Neural progenitor cell (in vitro differentiated cells): ENCODE measurements at regions not wholly inside any gene's neighbourhood (a gene's known extent, or its start where the extent isn't known, plus 50 kb on each side); places are given as distances from the start of the nearest gene placed in this dataset.

Experiments used
- DNase-seq: peaks from one replicate; pipeline ENCODE4 v3.0.0-alpha.2; 2016; ENCODE audit warnings: low spot score
- H2AFZ ChIP-seq: fragments of 200-600 bp; sonication (generic); replicated peaks from 2 replicates; pipeline ENCODE4 v1.6.1; 2016; ENCODE audit warnings: antibody characterized with exemption
- H3F3A ChIP-seq: fragments of 200-600 bp; sonication (generic); 2 replicates; pipeline ENCODE4 v1.6.1; 2016; ENCODE audit warnings: antibody characterized with exemption, low read depth
- H3K27ac ChIP-seq: fragments of 200-600 bp; sonication (generic); 2 replicates; pipeline ENCODE4 v1.5.1; 2016; ENCODE audit warnings: mild to moderate bottlenecking
- H3K27me3 ChIP-seq: fragments of 200-600 bp; sonication (generic); 2 replicates; pipeline ENCODE4 v1.6.1; 2016; ENCODE audit warnings: mild to moderate bottlenecking, moderate library complexity
- H3K36me3 ChIP-seq: fragments of 200-600 bp; sonication (generic); 2 replicates; pipeline ENCODE4 v1.5.1; 2016
- H3K4me1 ChIP-seq: fragments of 200-600 bp; sonication (generic); 2 replicates; pipeline ENCODE4 v1.6.1; 2016; ENCODE audit warnings: mixed run types
- H3K4me2 ChIP-seq: fragments of 200-600 bp; sonication (generic); 2 replicates; pipeline ENCODE4 v1.6.1; 2016
- H3K4me3 ChIP-seq: fragments of 200-600 bp; sonication (generic); 2 replicates; pipeline ENCODE4 v1.5.1; 2016
- H3K79me2 ChIP-seq: fragments of 200-600 bp; sonication (generic); 2 replicates; pipeline ENCODE4 v1.6.1; 2016; ENCODE audit warnings: low read depth
- H3K9ac ChIP-seq: fragments of 200-600 bp; sonication (generic); 2 replicates; pipeline ENCODE4 v1.6.1; 2016
- H3K9me3 ChIP-seq: fragments of 200-600 bp; sonication (generic); 2 replicates; pipeline ENCODE4 v1.5.1; 2016; ENCODE audit warnings: low read depth
- H4K20me1 ChIP-seq: fragments of 200-600 bp; sonication (generic); 2 replicates; pipeline ENCODE4 v1.6.1; 2016; ENCODE audit warnings: low read depth
- H3K27ac Mint-ChIP-seq: 3 replicates; pipeline ENCODE4 v1.8.0; 2021; ENCODE audit warnings: mixed read lengths
- H3K27me3 Mint-ChIP-seq: 2 replicates; pipeline ENCODE4 v1.8.0; 2022; ENCODE audit warnings: low read depth, mild to moderate bottlenecking, inconsistent platforms, moderate library complexity, mixed read lengths; ENCODE audit not compliant: insufficient read depth
- H3K36me3 Mint-ChIP-seq: 3 replicates; pipeline ENCODE4 v1.8.0; 2021; ENCODE audit warnings: mixed read lengths
- H3K4me1 Mint-ChIP-seq: 3 replicates; pipeline ENCODE4 v1.8.0; 2021; ENCODE audit warnings: mixed read lengths
- H3K4me3 Mint-ChIP-seq: 3 replicates; pipeline ENCODE4 v1.8.0; 2021; ENCODE audit warnings: mild to moderate bottlenecking, moderate library complexity, mixed read lengths
- H3K9me3 Mint-ChIP-seq: 3 replicates; pipeline ENCODE4 v1.8.0; 2020; ENCODE audit warnings: mixed read lengths
- EZH2 ChIP-seq: fragments of 200-600 bp; sonication (generic); IDR thresholded peaks from 2 replicates; pipeline ENCODE4 v1.6.1; 2017; ENCODE audit warnings: antibody characterized with exemption, mild to moderate bottlenecking, moderate library complexity
- EZH2phosphoT487 ChIP-seq: fragments of 200-600 bp; sonication (generic); IDR thresholded peaks from 2 replicates; pipeline ENCODE4 v1.6.1; 2017; ENCODE audit warnings: antibody characterized with exemption
- TF ChIP-seq, protein P1 (sequence below): fragments of 200-600 bp; sonication (generic); IDR thresholded peaks from 2 replicates; pipeline ENCODE4 v1.5.1; 2017; ENCODE audit warnings: antibody characterized with exemption, mild to moderate bottlenecking

DNA sequence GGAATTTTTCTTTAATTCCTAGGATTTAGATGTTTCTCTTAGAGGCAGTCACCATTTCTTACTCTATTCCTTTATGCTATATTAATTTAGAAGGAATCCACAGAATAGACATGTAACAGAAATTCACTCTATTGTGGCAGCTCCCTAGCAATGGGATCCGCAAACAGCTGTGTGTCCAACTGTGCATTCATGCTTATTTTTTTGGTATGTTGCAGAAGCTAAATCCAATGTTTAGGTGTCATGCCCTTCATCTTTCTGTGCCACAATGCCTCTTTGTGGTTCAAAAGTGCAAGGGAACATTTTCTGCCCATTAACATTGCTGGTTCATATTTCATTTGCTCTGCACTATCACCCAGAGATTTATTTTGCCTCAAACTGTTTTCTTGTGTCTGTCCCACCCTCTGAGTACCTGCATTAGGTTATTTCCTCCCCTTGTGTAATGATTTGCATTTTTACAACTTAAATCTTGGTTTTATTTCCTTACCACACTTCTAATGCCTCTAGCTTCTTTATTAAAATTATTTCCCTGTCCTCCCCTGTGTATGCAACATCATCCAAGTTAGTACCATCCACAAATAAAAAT, 816.5 kb downstream of the EFNA5 start:
- Mint-ChIP-seq H3K4me1 (peaks cover 9% of the 10 kb centered on the region), H3K4me3 (no peak overlapping the region), H3K27ac (no peak overlapping the region), H3K36me3 (no peaks in the 10 kb centered on the region), H3K9me3 (no peaks in the 10 kb centered on the region), H3K27me3 (no peaks in the 10 kb centered on the region)
- peaks cover 24% of the 10 kb centered on the region for H3K4me1 ChIP-seq
- H3K79me2 ChIP-seq, result no peaks in the 10 kb centered on the region
- peaks cover 11% of the 10 kb centered on the region for H3F3A ChIP-seq
- no peaks in the 10 kb centered on the region for H3K27me3 ChIP-seq
- H3K9me3 ChIP-seq, result no peaks in the 10 kb centered on the region
- no peaks in the 10 kb centered on the region for H4K20me1 ChIP-seq
- no peak overlapping the region for H3K27ac ChIP-seq
- H3K36me3 ChIP-seq, result no peaks in the 10 kb centered on the region
- no peak for DNase-seq
- H3K9ac ChIP-seq, result no peak overlapping the region
- H3K4me2 ChIP-seq, result no peak overlapping the region
- H2AFZ ChIP-seq, result no peak overlapping the region
- TF ChIP-seq EZH2phosphoT487, result no peak
- TF ChIP-seq EZH2, result no peak
- TF ChIP-seq, protein P1, sequence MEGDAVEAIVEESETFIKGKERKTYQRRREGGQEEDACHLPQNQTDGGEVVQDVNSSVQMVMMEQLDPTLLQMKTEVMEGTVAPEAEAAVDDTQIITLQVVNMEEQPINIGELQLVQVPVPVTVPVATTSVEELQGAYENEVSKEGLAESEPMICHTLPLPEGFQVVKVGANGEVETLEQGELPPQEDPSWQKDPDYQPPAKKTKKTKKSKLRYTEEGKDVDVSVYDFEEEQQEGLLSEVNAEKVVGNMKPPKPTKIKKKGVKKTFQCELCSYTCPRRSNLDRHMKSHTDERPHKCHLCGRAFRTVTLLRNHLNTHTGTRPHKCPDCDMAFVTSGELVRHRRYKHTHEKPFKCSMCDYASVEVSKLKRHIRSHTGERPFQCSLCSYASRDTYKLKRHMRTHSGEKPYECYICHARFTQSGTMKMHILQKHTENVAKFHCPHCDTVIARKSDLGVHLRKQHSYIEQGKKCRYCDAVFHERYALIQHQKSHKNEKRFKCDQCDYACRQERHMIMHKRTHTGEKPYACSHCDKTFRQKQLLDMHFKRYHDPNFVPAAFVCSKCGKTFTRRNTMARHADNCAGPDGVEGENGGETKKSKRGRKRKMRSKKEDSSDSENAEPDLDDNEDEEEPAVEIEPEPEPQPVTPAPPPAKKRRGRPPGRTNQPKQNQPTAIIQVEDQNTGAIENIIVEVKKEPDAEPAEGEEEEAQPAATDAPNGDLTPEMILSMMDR, result no peak
- H3K4me3 ChIP-seq, result no peak overlapping the region

DNA sequence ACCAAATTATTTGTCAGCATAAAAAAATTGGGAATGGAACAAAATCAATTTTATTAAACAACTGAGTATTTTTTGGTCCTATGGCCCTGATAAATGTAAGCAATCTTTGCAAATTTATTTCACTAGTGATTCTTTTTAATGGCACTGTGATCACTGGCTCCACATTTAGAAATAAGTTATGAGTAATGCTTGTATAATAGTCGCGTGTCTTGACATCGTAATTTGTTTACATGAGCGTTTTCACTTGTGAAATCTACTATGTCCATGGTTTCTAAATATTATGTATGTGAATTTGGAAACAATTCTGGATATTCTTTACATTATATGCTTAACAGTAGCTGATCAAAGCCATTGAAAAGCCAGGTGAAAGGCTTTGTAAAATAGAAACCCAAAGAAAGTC, 817.5 kb downstream of the EFNA5 start:
- H3F3A ChIP-seq, result peaks cover 3% of the 10 kb centered on the region
- H3K4me3 Mint-ChIP-seq, result no peak overlapping the region
- no peak overlapping the region for H2AFZ ChIP-seq
- no peak overlapping the region for H3K4me2 ChIP-seq
- no peak for TF ChIP-seq EZH2
- TF ChIP-seq, protein P1, result no peak
- TF ChIP-seq EZH2phosphoT487, result no peak
- no peaks in the 10 kb centered on the region for H3K27me3 Mint-ChIP-seq
- H3K36me3 Mint-ChIP-seq, result no peaks in the 10 kb centered on the region
- no peak overlapping the region for H3K27ac Mint-ChIP-seq
- H3K9me3 ChIP-seq, result no peaks in the 10 kb centered on the region
- no peaks in the 10 kb centered on the region for H3K79me2 ChIP-seq
- H3K9me3 Mint-ChIP-seq, result no peaks in the 10 kb centered on the region
- no peak for DNase-seq
- H3K36me3 ChIP-seq, result no peaks in the 10 kb centered on the region
- no peaks in the 10 kb centered on the region for H3K27me3 ChIP-seq
- H3K27ac ChIP-seq, result no peak overlapping the region
- H3K4me1 ChIP-seq, result peaks cover 16% of the 10 kb centered on the region
- no peak overlapping the region for H3K4me3 ChIP-seq
- H4K20me1 ChIP-seq, result no peaks in the 10 kb centered on the region
- H3K9ac ChIP-seq, result no peak overlapping the region
- peaks cover 3% of the 10 kb centered on the region for H3K4me1 Mint-ChIP-seq

GRCh38 chr5:106849266-106849665, 821.5 kb downstream of the EFNA5 start:
- Mint-ChIP-seq H3K9me3 (no peaks in the 10 kb centered on the region), H3K27ac (no peak overlapping the region), H3K4me3 (no peak overlapping the region), H3K36me3 (no peaks in the 10 kb centered on the region), H3K27me3 (no peaks in the 10 kb centered on the region), H3K4me1 (no peaks in the 10 kb centered on the region)
- Histone ChIP-seq H3K27ac (no peak overlapping the region), H3F3A (no peaks in the 10 kb centered on the region), H3K9me3 (no peaks in the 10 kb centered on the region), H3K27me3 (no peaks in the 10 kb centered on the region), H2AFZ (no peak overlapping the region), H3K4me3 (no peak overlapping the region), H3K4me1 (peaks cover 7% of the 10 kb centered on the region), H3K4me2 (no peak overlapping the region), H4K20me1 (no peaks in the 10 kb centered on the region), H3K9ac (no peak overlapping the region), H3K36me3 (no peaks in the 10 kb centered on the region), H3K79me2 (no peaks in the 10 kb centered on the region)
- no peak for DNase-seq
- TF ChIP-seq, protein P1, result no peak
